Panc1 (cell line): ENCODE measurements at regions not wholly inside any gene's neighbourhood (a gene's known extent, or its start where the extent isn't known, plus 50 kb on each side); places are given as distances from the start of the nearest gene placed in this dataset.

Source experiments
- ATAC-seq: fragments of 200-7000 bp; cut with Tn5 transposase; 2 replicates; pipeline ENCODE4 v1.9.1; 2020; ENCODE audit warnings: mild to moderate bottlenecking, moderate library complexity
- BruUV-seq: library from RNA; stranded (reverse); fragments of 400-500 nt; replicated peaks from 2 replicates; lab custom pipeline; 2021; lab: Mats Ljungman, UMichigan
- CTCF ChIA-PET: fragments of 300-600 bp; sonication (Branson Sonifier 250); formaldehyde crosslinking; loops from one replicate; lab custom pipeline; 2022; ENCODE audit warnings: antibody characterized with exemption; lab: Charles Lee
- POLR2A ChIA-PET: fragments of 300-600 bp; sonication (Branson Sonifier 250); formaldehyde crosslinking; loops from one replicate; lab custom pipeline; 2022; ENCODE audit warnings: antibody characterized with exemption; lab: Charles Lee
- DNase-seq: peaks from one replicate; pipeline ENCODE4 v3.0.0-alpha.2; 2010; ENCODE audit warnings: low read depth, low spot score
- H3K27ac ChIP-seq: 2 replicates; pipeline ENCODE4 v1.5.1; 2011; ENCODE audit warnings: mild to moderate bottlenecking, low read length, inconsistent platforms
- H3K27me3 ChIP-seq: fragments of 200-500 bp; sonication (Bioruptor generic); 2 replicates; pipeline ENCODE4 v1.6.0; 2014; ENCODE audit warnings: low read length, inconsistent platforms; ENCODE audit not compliant: control insufficient read depth, insufficient read depth
- H3K36me3 ChIP-seq: fragments of 200-500 bp; sonication (Bioruptor generic); 2 replicates; pipeline ENCODE4 v1.5.1; 2014; ENCODE audit warnings: inconsistent platforms, mild to moderate bottlenecking, low read length, moderate library complexity; ENCODE audit not compliant: control insufficient read depth, insufficient read depth
- H3K4me1 ChIP-seq: 2 replicates; pipeline ENCODE4 v1.5.1; 2011; ENCODE audit warnings: inconsistent platforms, mild to moderate bottlenecking, low read length, moderate library complexity; ENCODE audit not compliant: control insufficient read depth, insufficient read depth
- H3K4me3 ChIP-seq, 2 experiments: 2 replicates each; pipeline ENCODE4 v1.5.1; 2011 to 2012; ENCODE audit warnings: low read depth in 2 of 2, low read length in 2 of 2, mild to moderate bottlenecking in 2 of 2, inconsistent platforms in 1 of 2, moderate library complexity in 1 of 2
- H3K9me3 ChIP-seq: fragments of 200-500 bp; sonication (Bioruptor generic); 2 replicates; pipeline ENCODE4 v1.5.1; 2014; ENCODE audit warnings: low read depth, mild to moderate bottlenecking, inconsistent platforms, low read length, moderate library complexity; ENCODE audit not compliant: control insufficient read depth, insufficient read depth
- CTCF ChIP-seq: fragments of 450-650 bp; IDR thresholded peaks from 2 replicates; pipeline ENCODE4 v1.5.1; 2017; ENCODE audit warnings: mild to moderate bottlenecking
- POLR2AphosphoS5 ChIP-seq: IDR thresholded peaks from 2 replicates; pipeline ENCODE4 v1.6.1; 2012; ENCODE audit warnings: mild to moderate bottlenecking, low read depth, low read length, moderate library complexity
- REST ChIP-seq, 2 experiments: IDR thresholded peaks; 2 replicates each; pipeline ENCODE4 v1.6.1; 2011 to 2012; ENCODE audit warnings: low read depth in 2 of 2, control low read depth in 1 of 2, low read length in 1 of 2, mild to moderate bottlenecking in 1 of 2, moderate library complexity in 1 of 2; ENCODE audit not compliant: insufficient read depth in 1 of 2
- SIN3A ChIP-seq: IDR thresholded peaks from 2 replicates; pipeline ENCODE4 v1.6.1; 2012; ENCODE audit warnings: low read depth, mild to moderate bottlenecking, low read length, moderate library complexity, borderline replicate concordance; ENCODE audit not compliant: insufficient read depth
- TCF7L2 ChIP-seq: IDR thresholded peaks from 2 replicates; pipeline ENCODE4 v1.6.1; 2011; ENCODE audit warnings: mild to moderate bottlenecking, low read depth, low read length, inconsistent platforms
- in situ Hi-C: cut with HindIII; loops from 2 replicates; pipeline ENCODE4 v1.10.0; 2016; ENCODE audit warnings: low sequenced_read_pairs, low pct_unique_long_range_greater_than_20kb
- intact Hi-C: fragments of 100-400 bp; cut with micrococcal nuclease; formaldehyde crosslinking; loops from one replicate; pipeline ENCODE4 v1.10.0; 2022; ENCODE audit not compliant: unreplicated experiment

- no peaks in the 10 kb centered on the region for H3K27me3 ChIP-seq
- DNase-seq: no peak
- CTCF ChIA-PET: no interaction called here
- BruUV-seq: no TSS peak
- in situ Hi-C loops (no loop called here), intact Hi-C loops (no loop called here)
- TF ChIP-seq CTCF: no peak
- POLR2A ChIA-PET: no interaction called here
- no peak for ATAC-seq
- no peak overlapping the region for H3K4me3 ChIP-seq
- H3K9me3 ChIP-seq: no peaks in the 10 kb centered on the region
- H3K4me1 ChIP-seq: no peaks in the 10 kb centered on the region
- H3K27ac ChIP-seq: no peak overlapping the region
- H3K36me3 ChIP-seq: no peaks in the 10 kb centered on the region
Observed at GRCh38 chr18:980586-980985, 75.9 kb downstream of the ADCYAP1 start.

GRCh38 chr18:984004-984403 is 79.3 kb downstream of the ADCYAP1 start:
- Histone ChIP-seq H3K4me3 (no peak overlapping the region), H3K27ac (no peak overlapping the region), H3K9me3 (no peaks in the 10 kb centered on the region), H3K4me1 (no peaks in the 10 kb centered on the region), H3K27me3 (no peaks in the 10 kb centered on the region), H3K36me3 (no peaks in the 10 kb centered on the region)
- ChIA-PET CTCF (no interaction called here), POLR2A (no interaction called here)
- intact Hi-C loops: no loop called here
- DNase-seq (no peak), ATAC-seq (no peak)
- in situ Hi-C loops: no loop called here
- TF ChIP-seq TCF7L2 (no peak), POLR2AphosphoS5 (no peak), SIN3A (no peak), CTCF (no peak), REST (IDR thresholded peaks at IDR 0.05; ENCODE audit: insufficient read depth in 1 of 2, low read depth in 2 of 2, low read length in 1 of 2) (no peak)
- no TSS peak for BruUV-seq

- no TSS peak for BruUV-seq
- Histone ChIP-seq H3K4me3 (no peak overlapping the region), H3K4me1 (no peaks in the 10 kb centered on the region), H3K9me3 (no peaks in the 10 kb centered on the region), H3K36me3 (no peaks in the 10 kb centered on the region), H3K27me3 (no peaks in the 10 kb centered on the region), H3K27ac (no peak overlapping the region)
- DNase-seq (no peak), ATAC-seq (no peak)
- in situ Hi-C loops: no loop called here
- TF ChIP-seq REST (IDR thresholded peaks at IDR 0.05; ENCODE audit: insufficient read depth in 1 of 2, low read depth in 2 of 2, low read length in 1 of 2) (no peak), CTCF (no peak), SIN3A (no peak)
- intact Hi-C loops: no loop called here
- ChIA-PET POLR2A (no interaction called here), CTCF (no interaction called here)
Observed at GRCh38 chr18:985212-985661, 80.6 kb downstream of the ADCYAP1 start.
